WTC11 (cell line): ENCODE measurements at regions not wholly inside any gene's neighbourhood (a gene's known extent, or its start where the extent isn't known, plus 50 kb on each side); places are given as distances from the start of the nearest gene placed in this dataset.

Experiments used
- ATAC-seq: fragments of 200-7000 bp; cut with Tn5 transposase; 2 replicates; pipeline ENCODE4 v1.10.0; 2021; ENCODE audit warnings: mild to moderate bottlenecking, moderate library complexity
- CTCF ChIA-PET: fragments of 300-600 bp; sonication (Branson Sonifier 250); formaldehyde crosslinking; loops from one replicate; lab custom pipeline; 2021; ENCODE audit warnings: antibody characterized with exemption; lab: Charles Lee
- POLR2A ChIA-PET: fragments of 350-600 bp; sonication (Branson Sonifier 250); formaldehyde crosslinking; loops from one replicate; lab custom pipeline; 2021; ENCODE audit warnings: antibody characterized with exemption; lab: Charles Lee
- DNase-seq: peaks from one replicate; pipeline ENCODE4 v3.0.0; 2021; ENCODE audit warnings: low spot score
- H3K27ac Mint-ChIP-seq: 2 replicates; pipeline ENCODE4 v1.8.0; 2021; ENCODE audit warnings: mixed read lengths
- H3K27me3 Mint-ChIP-seq: 2 replicates; pipeline ENCODE4 v1.8.0; 2021; ENCODE audit warnings: low read depth, mild to moderate bottlenecking, moderate library complexity, mixed read lengths
- H3K36me3 Mint-ChIP-seq: 2 replicates; pipeline ENCODE4 v1.8.0; 2021; ENCODE audit warnings: mixed read lengths
- H3K4me1 Mint-ChIP-seq: 2 replicates; pipeline ENCODE4 v1.8.0; 2022; ENCODE audit warnings: mixed read lengths
- H3K4me3 Mint-ChIP-seq: 2 replicates; pipeline ENCODE4 v1.8.0; 2021; ENCODE audit warnings: mild to moderate bottlenecking, moderate library complexity, mixed read lengths
- H3K9me3 Mint-ChIP-seq: 2 replicates; pipeline ENCODE4 v1.8.0; 2021; ENCODE audit warnings: mixed read lengths
- ATF1 ChIP-seq: sonication (generic); formaldehyde crosslinking; IDR thresholded peaks from 2 replicates; pipeline ENCODE4 v1.8.1; 2023; ENCODE audit warnings: mild to moderate bottlenecking, moderate library complexity, missing genetic modification reagents
- CREB1 ChIP-seq: sonication (generic); formaldehyde crosslinking; IDR thresholded peaks from 2 replicates; pipeline ENCODE4 v1.8.0; 2023; ENCODE audit warnings: mild to moderate bottlenecking, missing genetic modification reagents
- CREM ChIP-seq: sonication (generic); formaldehyde crosslinking; IDR thresholded peaks from 2 replicates; pipeline ENCODE4 v1.8.1; 2022; ENCODE audit warnings: mild to moderate bottlenecking, missing genetic modification reagents, moderate library complexity
- GRHL2 ChIP-seq: fragments of 250-450 bp; sonication (Bioruptor Pico); IDR thresholded peaks from 2 replicates; pipeline ENCODE4 v1.8.0; 2022; ENCODE audit warnings: mild to moderate bottlenecking, moderate library complexity; ENCODE audit not compliant: insufficient replicate concordance, severe bottlenecking
- IRF2 ChIP-seq: sonication (generic); formaldehyde crosslinking; IDR thresholded peaks from 2 replicates; pipeline ENCODE4 v1.8.0; 2022; ENCODE audit warnings: low read depth, missing genetic modification reagents, borderline replicate concordance
- STAT6 ChIP-seq: sonication (generic); formaldehyde crosslinking; conservative IDR thresholded peaks from 2 replicates; pipeline ENCODE4 v1.8.1; 2023; ENCODE audit warnings: mild to moderate bottlenecking, low read depth, missing genetic modification reagents, moderate library complexity
- ZNF219 ChIP-seq: sonication (generic); formaldehyde crosslinking; IDR thresholded peaks from 2 replicates; pipeline ENCODE4 v1.8.0; 2023; ENCODE audit warnings: missing genetic modification reagents, mild to moderate bottlenecking, borderline replicate concordance
- ZNF317 ChIP-seq: sonication (generic); formaldehyde crosslinking; IDR thresholded peaks from 2 replicates; pipeline ENCODE4 v1.8.1; 2023; ENCODE audit warnings: low read depth, mild to moderate bottlenecking, moderate library complexity, missing genetic modification reagents, borderline replicate concordance
- ZNF416 ChIP-seq: fragments of 250-450 bp; sonication (Bioruptor Pico); IDR thresholded peaks from 2 replicates; pipeline ENCODE4 v1.9.0; 2021; ENCODE audit warnings: mild to moderate bottlenecking, inconsistent platforms
- ZNF423 ChIP-seq: fragments of 250-450 bp; sonication (Bioruptor Pico); IDR thresholded peaks from 2 replicates; pipeline ENCODE4 v2.1.2; 2022; ENCODE audit warnings: mild to moderate bottlenecking, moderate library complexity
- ZNF532 ChIP-seq: fragments of 250-450 bp; sonication (Bioruptor Pico); IDR thresholded peaks from 2 replicates; pipeline ENCODE4 v1.9.0; 2021; ENCODE audit warnings: mild to moderate bottlenecking, borderline replicate concordance
- TF ChIP-seq, protein P1 (sequence below): sonication (generic); formaldehyde crosslinking; IDR thresholded peaks from 2 replicates; pipeline ENCODE4 v1.8.0; 2022; ENCODE audit warnings: mild to moderate bottlenecking, missing genetic modification reagents
- TF ChIP-seq, protein P2 (sequence below): fragments of 250-450 bp; sonication (Bioruptor Pico); IDR thresholded peaks from 2 replicates; pipeline ENCODE4 v1.9.0; 2021; ENCODE audit warnings: moderate library complexity, mild to moderate bottlenecking, inconsistent platforms, borderline replicate concordance
- TF ChIP-seq, protein P3 (sequence below): sonication (generic); formaldehyde crosslinking; IDR thresholded peaks from 2 replicates; pipeline ENCODE4 v1.8.1; 2023; ENCODE audit warnings: mild to moderate bottlenecking, missing genetic modification reagents, moderate library complexity
- TF ChIP-seq, protein P4 (sequence below): fragments of 250-450 bp; sonication (Bioruptor Pico); conservative IDR thresholded peaks from 2 replicates; pipeline ENCODE4 v1.9.0; 2021; ENCODE audit warnings: mild to moderate bottlenecking
- TF ChIP-seq, protein P5 (sequence below): sonication (generic); formaldehyde crosslinking; IDR thresholded peaks from 2 replicates; pipeline ENCODE4 v1.8.1; 2022; ENCODE audit warnings: missing genetic modification reagents, borderline replicate concordance
- TF ChIP-seq, protein P6 (sequence below): fragments of 250-450 bp; sonication (Bioruptor Pico); IDR thresholded peaks from 2 replicates; pipeline ENCODE4 v1.9.0; 2021; ENCODE audit warnings: mild to moderate bottlenecking

DNA sequence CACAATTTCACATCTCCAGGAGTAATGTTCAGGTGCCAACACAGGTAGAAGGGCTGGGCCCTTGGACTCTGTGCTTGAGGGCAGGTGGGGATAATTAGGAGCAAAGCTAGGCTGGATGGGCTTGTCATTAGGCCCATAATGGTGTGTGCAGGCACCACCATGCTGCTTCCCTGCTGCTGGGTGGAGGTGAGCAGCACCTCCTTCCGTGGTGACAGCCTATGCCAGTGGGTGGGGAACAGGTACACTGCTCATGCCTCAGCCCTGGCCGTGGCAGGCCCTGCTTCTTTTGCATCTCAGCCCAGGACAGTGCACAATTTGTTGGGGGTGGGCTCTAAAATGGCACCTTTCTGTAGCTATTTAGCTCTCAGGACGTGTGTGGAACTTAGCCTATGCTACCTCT, 955.5 kb downstream of the TMTC2 start (continued):
- TF ChIP-seq ZNF219: no peak
- TF ChIP-seq, protein P1, sequence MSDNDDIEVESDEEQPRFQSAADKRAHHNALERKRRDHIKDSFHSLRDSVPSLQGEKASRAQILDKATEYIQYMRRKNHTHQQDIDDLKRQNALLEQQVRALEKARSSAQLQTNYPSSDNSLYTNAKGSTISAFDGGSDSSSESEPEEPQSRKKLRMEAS (CRISPR knock-in tag): no peak
- TF ChIP-seq, protein P2, sequence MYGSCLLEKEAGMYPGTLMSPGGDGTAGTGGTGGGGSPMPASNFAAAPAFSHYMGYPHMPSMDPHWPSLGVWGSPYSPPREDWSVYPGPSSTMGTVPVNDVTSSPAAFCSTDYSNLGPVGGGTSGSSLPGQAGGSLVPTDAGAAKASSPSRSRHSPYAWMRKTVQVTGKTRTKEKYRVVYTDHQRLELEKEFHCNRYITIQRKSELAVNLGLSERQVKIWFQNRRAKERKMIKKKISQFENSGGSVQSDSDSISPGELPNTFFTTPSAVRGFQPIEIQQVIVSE (CRISPR knock-in tag): no peak
- TF ChIP-seq, protein P3, sequence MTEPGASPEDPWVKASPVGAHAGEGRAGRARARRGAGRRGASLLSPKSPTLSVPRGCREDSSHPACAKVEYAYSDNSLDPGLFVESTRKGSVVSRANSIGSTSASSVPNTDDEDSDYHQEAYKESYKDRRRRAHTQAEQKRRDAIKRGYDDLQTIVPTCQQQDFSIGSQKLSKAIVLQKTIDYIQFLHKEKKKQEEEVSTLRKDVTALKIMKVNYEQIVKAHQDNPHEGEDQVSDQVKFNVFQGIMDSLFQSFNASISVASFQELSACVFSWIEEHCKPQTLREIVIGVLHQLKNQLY (CRISPR knock-in tag): no peak
- TF ChIP-seq ZNF532 (CRISPR knock-in tag): no peak
- TF ChIP-seq, protein P4, sequence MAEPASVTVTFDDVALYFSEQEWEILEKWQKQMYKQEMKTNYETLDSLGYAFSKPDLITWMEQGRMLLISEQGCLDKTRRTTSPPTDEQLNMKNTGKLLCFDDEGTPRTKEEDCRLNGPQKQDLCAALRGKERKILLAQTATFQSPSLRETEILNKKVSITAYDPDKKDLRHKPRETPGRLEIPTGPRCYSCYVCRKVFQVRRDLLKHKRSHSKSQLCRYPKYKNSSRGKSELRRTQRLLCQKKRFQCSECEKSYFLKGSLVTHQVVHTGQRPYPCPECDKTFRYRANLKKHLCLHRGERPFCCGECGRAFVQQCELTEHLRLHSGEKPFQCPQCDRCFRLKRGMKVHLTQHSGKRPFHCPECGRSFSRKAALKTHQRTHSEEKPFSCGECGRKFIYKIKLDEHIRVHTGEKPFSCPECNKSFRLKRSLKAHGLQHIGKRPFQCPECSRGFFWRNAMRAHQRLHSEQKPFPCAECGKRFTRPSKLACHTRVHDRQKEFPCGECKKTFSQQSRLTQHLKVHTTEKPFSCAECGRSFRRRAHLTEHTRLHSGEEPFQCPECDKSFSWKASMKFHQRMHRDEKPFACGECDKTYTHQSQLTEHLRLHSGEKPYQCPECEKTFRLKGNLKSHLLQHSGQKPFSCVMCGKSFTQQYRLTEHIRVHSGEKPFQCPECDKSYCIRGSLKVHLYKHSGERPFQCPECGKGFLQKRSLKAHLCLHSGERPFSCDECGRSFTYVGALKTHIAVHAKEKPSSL: no peak
- no peak for TF ChIP-seq ZNF416 (CRISPR knock-in tag)
- no peak for TF ChIP-seq ATF1

DNA sequence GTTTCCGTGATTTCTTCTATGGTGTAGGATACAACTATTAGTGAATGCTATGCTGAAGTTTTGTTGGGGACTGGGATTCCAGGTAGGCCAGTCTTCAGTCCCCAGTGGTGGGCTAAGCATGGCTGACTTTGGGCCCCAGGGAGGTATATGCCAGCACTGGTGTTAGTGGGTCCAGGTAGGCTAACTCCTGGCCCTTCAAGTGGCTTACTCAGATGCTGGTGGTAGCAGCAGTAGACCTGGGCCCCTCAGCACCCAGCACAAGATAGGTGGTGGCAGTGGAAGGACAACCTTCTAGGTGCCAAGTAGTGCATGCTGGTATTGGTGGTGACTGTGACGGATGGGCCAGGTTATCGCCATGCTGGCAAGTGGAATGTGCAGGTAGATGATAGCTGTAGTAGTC, 955.1 kb downstream of the TMTC2 start:
- no peak for TF ChIP-seq IRF2 (CRISPR knock-in tag)
- TF ChIP-seq GRHL2 (CRISPR knock-in tag): no peak
- TF ChIP-seq ZNF423 (CRISPR knock-in tag): no peak
- TF ChIP-seq ATF1: no peak
- TF ChIP-seq ZNF317: no peak
- no peak for TF ChIP-seq CREB1 (CRISPR knock-in tag)
- no peak for TF ChIP-seq CREM (CRISPR knock-in tag)
- TF ChIP-seq STAT6 (CRISPR knock-in tag): no peak
- TF ChIP-seq, protein P5, sequence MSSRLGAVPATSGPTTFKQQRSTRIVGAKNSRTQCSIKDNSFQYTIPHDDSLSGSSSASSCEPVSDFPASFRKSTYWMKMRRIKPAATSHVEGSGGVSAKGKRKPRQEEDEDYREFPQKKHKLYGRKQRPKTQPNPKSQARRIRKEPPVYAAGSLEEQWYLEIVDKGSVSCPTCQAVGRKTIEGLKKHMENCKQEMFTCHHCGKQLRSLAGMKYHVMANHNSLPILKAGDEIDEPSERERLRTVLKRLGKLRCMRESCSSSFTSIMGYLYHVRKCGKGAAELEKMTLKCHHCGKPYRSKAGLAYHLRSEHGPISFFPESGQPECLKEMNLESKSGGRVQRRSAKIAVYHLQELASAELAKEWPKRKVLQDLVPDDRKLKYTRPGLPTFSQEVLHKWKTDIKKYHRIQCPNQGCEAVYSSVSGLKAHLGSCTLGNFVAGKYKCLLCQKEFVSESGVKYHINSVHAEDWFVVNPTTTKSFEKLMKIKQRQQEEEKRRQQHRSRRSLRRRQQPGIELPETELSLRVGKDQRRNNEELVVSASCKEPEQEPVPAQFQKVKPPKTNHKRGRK (CRISPR knock-in tag): no peak
- TF ChIP-seq, protein P6, sequence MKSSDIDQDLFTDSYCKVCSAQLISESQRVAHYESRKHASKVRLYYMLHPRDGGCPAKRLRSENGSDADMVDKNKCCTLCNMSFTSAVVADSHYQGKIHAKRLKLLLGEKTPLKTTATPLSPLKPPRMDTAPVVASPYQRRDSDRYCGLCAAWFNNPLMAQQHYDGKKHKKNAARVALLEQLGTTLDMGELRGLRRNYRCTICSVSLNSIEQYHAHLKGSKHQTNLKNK (CRISPR knock-in tag): no peak
- Mint-ChIP-seq H3K9me3 (peaks cover 13% of the 10 kb centered on the region), H3K4me3 (no peak overlapping the region), H3K27ac (no peak overlapping the region), H3K36me3 (peaks cover 7% of the 10 kb centered on the region), H3K27me3 (no peaks in the 10 kb centered on the region), H3K4me1 (peaks cover 13% of the 10 kb centered on the region)
- DNase-seq: no peak
- no peak for ATAC-seq
- POLR2A ChIA-PET: no interaction called here
- CTCF ChIA-PET: no interaction called here
